B cell (primary cell): ENCODE measurements at regions not wholly inside any gene's neighbourhood (a gene's known extent, or its start where the extent isn't known, plus 50 kb on each side); places are given as distances from the start of the nearest gene placed in this dataset.
A peak's percentile ranks its signal among the peaks of the same experiment; 100 is the strongest.

Source experiments
- ATAC-seq: fragments of 200-7000 bp; cut with Tn5 transposase; one replicate; pipeline ENCODE4 v1.10.0; 2021; ENCODE audit warnings: low read depth, mild to moderate bottlenecking, moderate number of reproducible peaks, moderate library complexity
- CTCF ChIA-PET: fragments of 350-600 bp; sonication (Branson Sonifier 250); formaldehyde crosslinking; loops from one replicate; lab custom pipeline; 2021; ENCODE audit warnings: antibody characterized with exemption, inconsistent platforms; lab: Charles Lee
- POLR2A ChIA-PET: fragments of 350-600 bp; sonication (Branson Sonifier 250); formaldehyde crosslinking; loops from one replicate; lab custom pipeline; 2021; ENCODE audit warnings: antibody characterized with exemption; lab: Charles Lee
- DNase-seq: peaks from one replicate; pipeline ENCODE4 v3.0.0; 2013
- H2AFZ ChIP-seq: 2 replicates; pipeline ENCODE4 v1.6.1; 2012; ENCODE audit warnings: mild to moderate bottlenecking, low read depth, low read length; ENCODE audit not compliant: insufficient read depth, poor library complexity, severe bottlenecking
- H3K27ac ChIP-seq, 2 donors: 1 replicate in 1 of 2; 2 replicates in 1 of 2; pipeline ENCODE4 v1.5.1; 2012 to 2013; ENCODE audit warnings: low read length in 2 of 2, mild to moderate bottlenecking in 2 of 2, moderate library complexity in 1 of 2
- H3K27me3 ChIP-seq, 4 experiments: fragments of 200-600 bp in 1 of 4; sonication (generic) in 1 of 4; replicated peaks in 1 of 4; 1 replicate in 2 of 4; 2 replicates in 2 of 4; pipeline versions ENCODE4 v1.6.1 to v1.7.0; 2013 to 2016; ENCODE audit warnings: low read length in 3 of 4, mild to moderate bottlenecking in 2 of 4, mixed read lengths in 1 of 4, moderate library complexity in 1 of 4; ENCODE audit not compliant: insufficient read depth in 4 of 4, control insufficient read depth in 3 of 4; ENCODE audit errors: control extremely low read depth in 1 of 4
- H3K36me3 ChIP-seq, 2 experiments: replicated peaks in 1 of 2; 1 replicate in 1 of 2; 2 replicates in 1 of 2; pipeline versions ENCODE4 v1.6.1 to v1.7.1; 2013; ENCODE audit warnings: low read length in 1 of 2; ENCODE audit not compliant: insufficient read depth in 2 of 2, control insufficient read depth in 1 of 2; ENCODE audit errors: control extremely low read depth in 1 of 2, extremely low read depth in 1 of 2
- H3K4me1 ChIP-seq, 2 donors: fragments of 200-600 bp in 1 of 2; sonication (generic) in 1 of 2; 1 replicate in 1 of 2; 2 replicates in 1 of 2; pipeline versions ENCODE4 v1.5.1 to v1.6.1; 2013 to 2017; ENCODE audit warnings: low read length in 2 of 2; ENCODE audit not compliant: control insufficient read depth in 2 of 2, insufficient read depth in 2 of 2
- H3K4me2 ChIP-seq: replicated peaks from 2 replicates; pipeline ENCODE3; 2012; ENCODE audit warnings: mild to moderate bottlenecking, low read depth, low read length; ENCODE audit not compliant: poor library complexity, severe bottlenecking
- H3K4me3 ChIP-seq, 5 experiments: fragments of 200-600 bp in 1 of 5; sonication (generic) in 1 of 5; 1 replicate in 3 of 5; 2 replicates in 2 of 5; pipeline versions ENCODE4 v1.5.1 to v1.7.0; 2011 to 2016; ENCODE audit warnings: low read length in 4 of 5, mild to moderate bottlenecking in 4 of 5, low read depth in 2 of 5, control low read depth in 1 of 5, moderate library complexity in 1 of 5; ENCODE audit not compliant: insufficient read depth in 1 of 5; ENCODE audit errors: control extremely low read depth in 1 of 5, extremely low read depth in 1 of 5
- H3K79me2 ChIP-seq: fragments of 200-600 bp; sonication (generic); one replicate; pipeline ENCODE4 v1.6.0; 2016; ENCODE audit warnings: low read length; ENCODE audit not compliant: control insufficient read depth, insufficient read depth
- H3K9ac ChIP-seq: fragments of 200-600 bp; sonication (generic); 2 replicates; pipeline ENCODE4 v1.6.1; 2017; ENCODE audit warnings: mild to moderate bottlenecking, low read length, moderate library complexity
- H3K9me3 ChIP-seq, 3 donors: one replicate each; pipeline versions ENCODE4 v1.6.1 to v1.7.1; 2013; ENCODE audit warnings: low read length in 2 of 3; ENCODE audit not compliant: control insufficient read depth in 2 of 3, insufficient read depth in 1 of 3; ENCODE audit errors: control extremely low read depth in 1 of 3
- H4K20me1 ChIP-seq: 2 replicates; pipeline ENCODE4 v1.6.0; 2012; ENCODE audit warnings: mild to moderate bottlenecking, low read length; ENCODE audit not compliant: insufficient read depth, control insufficient read depth, poor library complexity, severe bottlenecking
- H3K27ac Mint-ChIP-seq: one replicate; pipeline ENCODE4 v1.8.0; 2021; ENCODE audit warnings: mixed read lengths
- H3K27me3 Mint-ChIP-seq: one replicate; pipeline ENCODE4 v1.8.0; 2021; ENCODE audit warnings: mixed read lengths
- H3K4me1 Mint-ChIP-seq: one replicate; pipeline ENCODE4 v1.8.0; 2021; ENCODE audit warnings: mixed read lengths
- H3K4me3 Mint-ChIP-seq: one replicate; pipeline ENCODE4 v1.8.0; 2021; ENCODE audit warnings: mixed read lengths
- H3K9me3 Mint-ChIP-seq: one replicate; pipeline ENCODE4 v1.8.0; 2022; ENCODE audit warnings: mixed read lengths; ENCODE audit not compliant: insufficient read depth
- CTCF ChIP-seq: fragments of 200-600 bp; IDR thresholded peaks from one replicate; pipeline ENCODE4 v1.8.0; 2022; ENCODE audit warnings: antibody characterized with exemption, mild to moderate bottlenecking
- EZH2 ChIP-seq: IDR thresholded peaks from 2 replicates; pipeline ENCODE4 v1.6.1; 2012; ENCODE audit warnings: borderline replicate concordance, low read depth, mild to moderate bottlenecking, moderate library complexity, low read length; ENCODE audit not compliant: insufficient read depth, poor library complexity, severe bottlenecking
- WGBS: methylation state at CpG from one replicate; pipeline ENCODE4 v1.1.5; 2013; ENCODE audit warnings: missing lambda C conversion rate; ENCODE audit not compliant: insufficient coverage; 5-methylcytosine and 5-hydroxymethylcytosine counted together
- intact Hi-C: fragments of 100-400 bp; cut with micrococcal nuclease; formaldehyde crosslinking; loops from one replicate; pipeline ENCODE4 v1.10.0; 2022

DNA sequence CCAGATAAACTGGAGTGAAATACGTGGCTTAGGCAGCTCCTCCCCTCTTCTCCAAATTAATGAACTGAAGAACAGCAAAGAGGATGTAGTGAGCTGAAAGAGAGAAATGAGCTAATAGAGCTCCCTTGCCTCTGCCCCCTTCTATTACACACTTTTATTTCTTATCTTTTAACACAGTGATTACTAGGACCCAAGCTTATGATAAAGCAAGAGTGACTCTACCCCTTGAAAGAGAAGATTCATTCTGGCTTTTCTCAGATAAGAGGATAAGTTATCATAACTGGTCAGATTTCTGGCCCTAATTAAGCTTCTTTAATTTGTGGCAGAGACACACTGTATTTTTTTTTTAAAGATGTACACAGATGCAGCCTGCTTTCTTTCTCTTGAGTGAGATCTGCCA lies 102.2 kb downstream of the MSTN start:
- no CpG with 5 or more reads among the region's 1 CpG for WGBS
- H3K4me3 ChIP-seq: no peak overlapping the region
- intact Hi-C loops: no loop called here
- TF ChIP-seq EZH2 (no peak), CTCF (no peak)
- peak overlapping the region; percentile 17 for H2AFZ ChIP-seq
- no peaks in the 10 kb centered on the region for H3K27me3 Mint-ChIP-seq
- H3K4me1 ChIP-seq: peaks cover 0 to 1% of the 10 kb centered on the region in 2 donors
- DNase-seq (no peak), ATAC-seq (no peak)
- no peaks in the 10 kb centered on the region for H4K20me1 ChIP-seq
- no peak overlapping the region for H3K4me3 Mint-ChIP-seq
- H3K9me3 Mint-ChIP-seq: peaks cover 2% of the 10 kb centered on the region
- CTCF ChIA-PET: interaction anchor here (0.8 kb wide), 1 partner anchor 413 kb away, joined by 3 read pairs; no protein-coding TSS in a partner anchor
- H3K9me3 ChIP-seq: peaks cover 0 to 10% (median 1%) of the 10 kb centered on the region in 3 donors
- H3K36me3 ChIP-seq: no peaks in the 10 kb centered on the region
- H3K4me1 Mint-ChIP-seq: peaks cover 6% of the 10 kb centered on the region
- no peak overlapping the region for H3K9ac ChIP-seq
- H3K79me2 ChIP-seq: no peaks in the 10 kb centered on the region
- POLR2A ChIA-PET: no interaction called here
- H3K27ac ChIP-seq: no peak overlapping the region
- H3K4me2 ChIP-seq: no peak overlapping the region
- no peaks in the 10 kb centered on the region for H3K27me3 ChIP-seq
- no peak overlapping the region for H3K27ac Mint-ChIP-seq

DNA sequence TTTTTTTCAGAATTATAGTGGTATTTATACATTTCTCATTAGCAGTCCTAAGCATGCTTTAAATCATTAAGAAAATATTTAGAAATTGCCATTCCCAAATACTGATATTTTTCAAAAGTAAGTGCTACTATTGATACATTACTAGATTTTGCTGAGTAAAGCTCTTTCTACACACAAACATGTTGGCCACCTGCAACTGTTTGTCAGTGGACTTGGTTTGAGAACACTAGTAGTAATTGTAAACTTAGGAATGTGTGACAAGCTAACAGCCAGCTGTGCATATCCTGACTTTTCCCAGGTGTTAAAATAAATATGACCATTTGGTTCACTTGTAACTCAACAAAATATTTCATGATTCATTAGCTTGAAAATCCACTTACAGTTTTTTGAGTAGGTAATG lies 103.1 kb downstream of the MSTN start:
- H3K4me1 Mint-ChIP-seq: peaks cover 10% of the 10 kb centered on the region
- no peak overlapping the region for H3K4me3 Mint-ChIP-seq
- Histone ChIP-seq H3K36me3 (no peaks in the 10 kb centered on the region), H2AFZ (no peak overlapping the region), H3K4me1 (peaks cover 2 to 8% of the 10 kb centered on the region in 2 donors), H3K9ac (no peak overlapping the region), H3K9me3 (peaks cover 0 to 10% (median 1%) of the 10 kb centered on the region in 3 donors), H4K20me1 (no peaks in the 10 kb centered on the region), H3K27ac (no peak overlapping the region), H3K4me3 (no peak overlapping the region), H3K27me3 (no peaks in the 10 kb centered on the region), H3K4me2 (no peak overlapping the region), H3K79me2 (no peaks in the 10 kb centered on the region)
- ATAC-seq (no peak), DNase-seq (no peak)
- intact Hi-C loops: no loop called here
- no peak overlapping the region for H3K27ac Mint-ChIP-seq
- ChIA-PET CTCF (no interaction called here), POLR2A (no interaction called here)
- H3K9me3 Mint-ChIP-seq: peaks cover 2% of the 10 kb centered on the region
- TF ChIP-seq CTCF (no peak), EZH2 (no peak)
- no peaks in the 10 kb centered on the region for H3K27me3 Mint-ChIP-seq
